Ishikawa (cell line): ENCODE measurements at regions not wholly inside any gene's neighbourhood (a gene's known extent, or its start where the extent isn't known, plus 50 kb on each side); places are given as distances from the start of the nearest gene placed in this dataset.

Source experiments
- MAX ChIP-seq: IDR thresholded peaks from 2 replicates; pipeline ENCODE4 v1.6.1; 2012
- RAD21 ChIP-seq: IDR thresholded peaks from 2 replicates; pipeline ENCODE4 v1.6.1; 2012; ENCODE audit warnings: low read depth
- TAF1 ChIP-seq: IDR thresholded peaks from 2 replicates; pipeline ENCODE4 v1.6.1; 2012; ENCODE audit warnings: low read depth, mild to moderate bottlenecking
- YY1 ChIP-seq: IDR thresholded peaks from 2 replicates; pipeline ENCODE4 v1.6.1; 2012; ENCODE audit warnings: low read depth
- ZBTB7A ChIP-seq: IDR thresholded peaks from 2 replicates; pipeline ENCODE4 v1.6.1; 2012; ENCODE audit warnings: low read depth

DNA sequence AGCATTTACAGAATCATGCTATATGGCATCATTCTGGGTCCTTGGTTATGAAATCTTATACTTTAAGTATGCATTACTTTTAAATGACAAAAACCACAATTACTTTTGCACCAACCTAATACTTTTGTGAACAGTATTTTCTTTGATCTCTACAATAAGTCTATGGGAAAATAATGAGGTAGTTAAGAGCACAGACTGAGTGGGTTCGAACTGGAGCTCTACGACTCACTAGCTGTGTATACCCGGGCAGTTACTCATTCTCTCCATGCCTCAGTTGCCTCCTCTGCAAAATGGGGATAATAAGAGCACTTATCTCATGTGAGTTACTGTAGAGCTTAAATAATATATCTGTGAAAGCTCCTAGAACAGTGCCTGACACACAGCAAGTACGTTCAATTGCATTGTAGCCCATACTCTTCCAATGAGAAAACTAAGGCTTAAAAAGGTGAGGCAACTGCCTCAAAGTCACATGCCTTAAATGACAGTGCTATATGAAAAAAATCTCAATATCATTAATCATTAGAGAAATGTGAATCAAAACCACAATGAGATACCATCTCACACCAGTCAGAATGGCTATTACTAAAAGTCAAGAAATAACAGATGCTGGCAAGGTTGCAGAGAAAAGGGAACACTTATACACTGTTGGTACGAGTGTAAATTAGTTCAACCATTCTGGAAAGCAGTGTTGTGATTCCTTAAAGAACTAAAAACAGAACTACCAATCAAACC is 151.5 kb downstream of the CHIC2 start:
- no peak for TF ChIP-seq TAF1
- no peak for TF ChIP-seq RAD21
- TF ChIP-seq MAX = no peak
- TF ChIP-seq YY1 = no peak
- TF ChIP-seq ZBTB7A = no peak
